22Rv1 (cell line): ENCODE measurements at regions not wholly inside any gene's neighbourhood (a gene's known extent, or its start where the extent isn't known, plus 50 kb on each side); places are given as distances from the start of the nearest gene placed in this dataset.
A peak's percentile ranks its signal among the peaks of the same experiment; 100 is the strongest.
"Not testable (repeated sequence)": the region's sequence is repeated elsewhere in the genome, so short reads cannot be mapped to it uniquely, and the experiment has no call there.

Source experiments
- H3K27ac ChIP-seq: fragments of 450-650 bp; 2 replicates; pipeline ENCODE4 v1.5.1; 2017
- ZFX ChIP-seq: fragments of 450-650 bp; IDR thresholded peaks from 2 replicates; pipeline ENCODE4 v1.6.1; 2017; ENCODE audit warnings: antibody characterized with exemption, borderline replicate concordance
- TF ChIP-seq, protein P1 (sequence below): fragments of 450-650 bp; IDR thresholded peaks from 2 replicates; pipeline ENCODE4 v1.5.1; 2017; ENCODE audit warnings: mild to moderate bottlenecking

DNA sequence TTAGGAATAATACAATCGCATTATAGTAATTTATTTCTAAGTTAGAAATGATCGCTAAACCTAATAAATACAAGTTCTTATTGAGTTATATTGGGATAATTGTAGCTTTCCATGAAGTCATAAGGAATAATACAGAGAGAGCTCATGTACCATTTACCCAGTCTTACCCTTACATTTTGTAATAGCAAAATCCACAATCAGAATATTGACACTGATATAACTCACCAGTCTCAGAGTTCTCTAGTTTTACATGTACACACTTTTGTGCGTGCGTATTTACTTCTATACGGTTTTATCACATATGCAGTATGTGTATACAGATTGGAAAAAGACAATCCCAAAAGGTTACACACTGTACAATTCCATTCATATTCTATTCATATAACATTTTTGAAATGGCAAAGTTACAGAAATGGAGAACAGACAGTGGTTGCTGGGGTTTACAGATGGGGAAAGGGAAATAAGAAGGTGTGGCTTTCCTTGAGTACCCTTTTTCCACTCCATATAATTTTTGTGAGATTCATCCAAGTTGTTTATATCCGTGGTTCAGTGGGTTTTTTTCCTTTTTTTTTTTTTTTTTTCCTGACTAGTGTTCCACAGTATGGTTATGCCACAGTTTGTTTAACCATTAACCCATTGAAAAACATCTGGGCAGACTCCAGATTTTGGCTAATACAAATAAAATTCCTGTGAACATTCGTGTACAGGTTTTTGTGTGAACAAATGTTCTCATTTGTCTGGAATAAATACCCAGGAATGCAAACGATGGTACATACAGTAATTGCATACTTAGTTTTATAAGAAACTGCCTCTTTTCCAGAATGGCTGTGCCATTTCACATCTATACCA lies 117.2 kb downstream of the HNMT start:
- H3K27ac ChIP-seq = no peak overlapping the region
- TF ChIP-seq, protein P1, sequence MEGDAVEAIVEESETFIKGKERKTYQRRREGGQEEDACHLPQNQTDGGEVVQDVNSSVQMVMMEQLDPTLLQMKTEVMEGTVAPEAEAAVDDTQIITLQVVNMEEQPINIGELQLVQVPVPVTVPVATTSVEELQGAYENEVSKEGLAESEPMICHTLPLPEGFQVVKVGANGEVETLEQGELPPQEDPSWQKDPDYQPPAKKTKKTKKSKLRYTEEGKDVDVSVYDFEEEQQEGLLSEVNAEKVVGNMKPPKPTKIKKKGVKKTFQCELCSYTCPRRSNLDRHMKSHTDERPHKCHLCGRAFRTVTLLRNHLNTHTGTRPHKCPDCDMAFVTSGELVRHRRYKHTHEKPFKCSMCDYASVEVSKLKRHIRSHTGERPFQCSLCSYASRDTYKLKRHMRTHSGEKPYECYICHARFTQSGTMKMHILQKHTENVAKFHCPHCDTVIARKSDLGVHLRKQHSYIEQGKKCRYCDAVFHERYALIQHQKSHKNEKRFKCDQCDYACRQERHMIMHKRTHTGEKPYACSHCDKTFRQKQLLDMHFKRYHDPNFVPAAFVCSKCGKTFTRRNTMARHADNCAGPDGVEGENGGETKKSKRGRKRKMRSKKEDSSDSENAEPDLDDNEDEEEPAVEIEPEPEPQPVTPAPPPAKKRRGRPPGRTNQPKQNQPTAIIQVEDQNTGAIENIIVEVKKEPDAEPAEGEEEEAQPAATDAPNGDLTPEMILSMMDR = no peak
- TF ChIP-seq ZFX = no peak

DNA sequence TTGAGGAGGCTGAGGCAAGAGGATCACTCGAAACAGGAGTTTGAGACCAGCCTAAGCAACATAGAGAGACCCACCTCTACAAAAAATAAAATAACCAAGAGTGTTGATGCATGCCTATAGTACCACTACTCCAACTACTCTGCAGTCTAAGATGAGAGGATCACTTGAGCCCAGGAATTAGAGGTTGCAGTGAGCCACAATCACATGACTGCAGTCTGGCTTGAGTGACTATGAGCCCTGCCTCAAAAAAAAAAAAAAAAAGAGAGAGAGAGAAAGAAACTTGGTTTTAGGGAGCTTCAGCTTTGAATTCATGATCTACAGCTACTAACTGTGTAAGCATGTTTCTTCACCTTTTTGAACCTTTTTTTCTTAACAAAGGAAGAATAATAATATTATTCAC lies 119.9 kb downstream of the HNMT start:
- TF ChIP-seq, protein P1 = no peak
- TF ChIP-seq ZFX = no peak
- H3K27ac ChIP-seq = no peak overlapping the region

DNA sequence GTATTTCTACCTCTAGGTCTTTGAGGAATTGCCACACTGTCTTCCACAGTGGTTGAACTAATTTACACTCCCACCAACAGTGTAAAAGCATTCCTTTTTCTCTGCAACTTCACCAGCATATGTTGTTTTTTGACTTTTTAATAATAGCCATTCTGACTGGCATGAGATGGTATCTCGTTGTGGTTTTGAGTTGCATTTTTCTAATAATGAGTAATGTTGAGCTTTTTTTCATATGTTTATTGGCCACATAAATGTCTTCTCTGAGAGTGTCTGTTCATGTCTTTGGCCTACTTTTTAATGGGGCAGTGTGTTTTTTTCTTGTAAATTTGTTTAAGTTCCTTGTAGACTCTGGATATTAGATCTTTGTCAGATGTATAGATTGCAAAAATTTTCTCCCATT lies 121.2 kb downstream of the HNMT start:
- not testable (repeated sequence) for H3K27ac ChIP-seq

DNA sequence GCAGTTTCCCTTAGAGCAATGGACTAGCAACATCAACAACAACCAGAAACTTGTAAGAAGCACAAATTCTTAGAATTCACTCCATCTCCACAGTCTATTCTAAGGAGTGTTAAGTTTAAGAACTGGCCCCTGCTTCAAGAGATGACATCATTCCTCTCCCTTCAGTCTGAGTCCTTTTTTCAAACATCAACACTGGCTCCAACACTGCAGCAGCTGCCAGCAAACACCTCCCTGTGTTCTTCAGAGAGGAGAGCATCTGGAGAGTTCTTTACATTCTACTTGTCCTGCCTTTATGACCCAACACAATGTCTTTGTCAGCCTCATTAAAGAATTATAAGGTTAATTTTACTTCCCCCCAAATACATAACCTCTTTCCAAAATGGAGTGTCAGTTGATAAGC lies 122.3 kb downstream of the HNMT start:
- TF ChIP-seq ZFX = no peak
- TF ChIP-seq, protein P1 = no peak
- H3K27ac ChIP-seq = no peak overlapping the region

DNA sequence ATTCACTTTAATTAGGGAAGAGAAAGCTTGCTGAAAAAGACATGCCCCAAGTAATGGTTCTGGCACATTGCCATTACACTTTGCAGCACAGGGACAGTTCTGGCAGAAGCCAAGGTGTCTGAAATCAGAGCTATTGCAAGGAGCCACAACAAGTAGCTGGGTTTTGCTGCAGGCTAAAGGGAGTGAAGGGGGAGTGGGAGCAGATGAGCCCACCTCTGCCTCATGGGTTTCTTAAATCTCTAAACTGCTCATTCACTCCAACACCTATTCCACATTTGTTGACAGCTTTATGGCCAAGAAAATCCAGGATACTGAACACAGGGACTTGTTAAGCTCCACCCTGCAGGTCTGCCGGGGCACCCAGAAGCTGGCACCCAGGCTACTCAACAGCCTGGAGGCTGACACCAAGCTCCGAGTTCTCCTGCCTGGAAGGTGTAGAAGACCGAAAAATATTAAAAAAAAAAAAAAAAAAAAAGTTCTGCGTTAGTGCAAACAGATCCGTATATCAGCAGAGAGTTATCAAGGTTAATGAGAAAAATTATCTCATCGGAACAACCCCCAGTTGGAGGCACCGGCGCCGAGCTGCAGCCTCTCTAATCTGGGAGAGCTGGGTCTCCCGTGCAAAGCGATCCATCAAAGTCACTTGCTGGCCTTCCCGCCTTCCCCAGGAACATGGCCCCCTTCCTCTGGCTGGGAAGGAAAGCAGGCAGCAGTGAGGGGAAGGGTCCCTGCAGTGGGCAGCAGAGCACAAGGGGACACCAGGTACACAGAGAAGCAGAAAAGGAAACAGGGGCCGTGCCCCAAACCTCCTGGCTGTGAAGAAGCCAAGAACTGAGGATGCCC lies 123.7 kb downstream of the HNMT start:
- no peak overlapping the region for H3K27ac ChIP-seq
- no peak for TF ChIP-seq ZFX

DNA sequence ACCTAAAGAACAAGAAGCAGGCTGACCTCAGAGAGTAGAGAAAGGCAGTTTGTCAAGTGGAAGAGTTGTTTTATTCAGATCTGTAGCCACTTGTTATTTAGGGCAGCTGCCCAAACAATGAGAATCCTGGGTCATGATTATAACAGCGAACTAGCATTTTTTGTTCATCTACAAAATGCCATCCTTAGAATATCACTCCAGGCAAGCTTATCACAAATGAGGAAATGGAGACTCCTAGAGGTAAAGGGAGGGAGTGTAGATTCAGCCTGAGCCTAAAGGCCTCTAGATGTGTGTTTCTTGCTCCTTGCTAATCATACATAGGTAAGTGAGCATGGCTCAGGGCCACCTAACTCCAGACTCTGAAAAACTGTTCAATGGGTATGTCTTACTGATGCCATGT lies 126.1 kb downstream of the HNMT start:
- H3K27ac ChIP-seq = no peak overlapping the region
- TF ChIP-seq, protein P1 = peak; percentile 35
- no peak for TF ChIP-seq ZFX

DNA sequence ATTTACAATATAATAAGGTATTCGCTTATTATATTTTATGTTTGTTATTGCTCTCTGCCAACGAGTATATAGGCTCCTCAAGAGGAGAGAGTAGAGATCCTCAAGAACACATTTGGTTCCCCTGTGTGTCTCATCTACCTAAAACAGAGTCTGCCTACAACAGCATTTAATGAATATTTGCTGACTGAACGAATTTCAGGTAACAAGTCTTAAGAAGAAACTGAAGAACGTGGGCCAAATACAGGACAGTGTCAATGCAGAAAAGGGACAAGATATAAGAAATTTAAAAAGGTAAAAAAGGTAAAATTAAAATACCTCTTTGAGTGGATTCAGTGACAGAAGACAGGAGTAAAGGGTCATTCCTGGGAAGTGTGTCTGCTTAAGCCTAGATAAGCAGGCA lies 129.2 kb downstream of the HNMT start:
- H3K27ac ChIP-seq = no peak overlapping the region
- no peak for TF ChIP-seq ZFX
- TF ChIP-seq, protein P1 = no peak

DNA sequence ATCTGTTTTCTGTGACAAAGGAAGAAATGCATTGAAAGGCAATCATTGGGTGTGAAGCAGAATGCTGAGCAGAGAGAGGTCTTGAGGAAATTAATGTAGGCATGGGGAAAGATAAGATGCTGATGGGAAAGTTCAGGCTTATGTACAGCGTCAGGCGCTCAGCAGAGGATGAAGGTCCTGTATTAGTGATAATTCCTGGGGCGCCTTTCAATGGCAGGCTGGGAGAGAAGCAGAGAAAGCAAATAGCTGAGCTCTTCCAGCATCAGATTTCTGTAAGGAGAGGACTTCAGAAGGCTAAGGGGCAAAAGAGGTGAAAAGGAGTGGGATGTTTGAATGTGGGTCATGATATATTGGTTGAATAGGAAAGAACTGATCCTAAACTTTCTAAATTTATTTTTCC lies 129.8 kb downstream of the HNMT start:
- no peak overlapping the region for H3K27ac ChIP-seq
- TF ChIP-seq, protein P1 = no peak
- TF ChIP-seq ZFX = no peak
